Kidney (tissue), 13 donors: ENCODE measurements at regions not wholly inside any gene's neighbourhood (a gene's known extent, or its start where the extent isn't known, plus 50 kb on each side); places are given as distances from the start of the nearest gene placed in this dataset.

Source experiments
- DNase-seq, 5 donors: peaks; one replicate each; pipeline ENCODE4 v3.0.0-alpha.2; 2013 to 2020
- FAIRE-seq: peaks from 2 replicates; lab custom pipeline; 2012; peaks lifted over from hg19 to GRCh38; lab: Jason Lieb, UNC
- H3K27ac ChIP-seq, 2 donors: one replicate each; pipeline ENCODE4 v1.7.0; 2013; ENCODE audit warnings: low read depth in 2 of 2, low read length in 2 of 2, inconsistent platforms in 1 of 2
- H3K27me3 ChIP-seq: one replicate; pipeline ENCODE4 v1.7.1; 2013; ENCODE audit warnings: low read length, inconsistent platforms; ENCODE audit not compliant: control insufficient read depth, insufficient read depth
- H3K36me3 ChIP-seq, 3 donors: one replicate each; pipeline versions ENCODE4 v1.7.0 to v1.7.1; 2013; ENCODE audit warnings: low read length in 3 of 3, control low read depth in 1 of 3, inconsistent platforms in 1 of 3; ENCODE audit not compliant: insufficient read depth in 3 of 3, control insufficient read depth in 2 of 3
- H3K4me1 ChIP-seq, 3 donors: one replicate each; pipeline versions ENCODE4 v1.7.0 to v1.7.1; 2013; ENCODE audit warnings: low read length in 3 of 3, inconsistent platforms in 1 of 3, low read depth in 1 of 3; ENCODE audit not compliant: control insufficient read depth in 2 of 3, insufficient read depth in 2 of 3
- H3K4me3 ChIP-seq, 3 donors: one replicate each; pipeline versions ENCODE4 v1.7.0 to v1.8.1; 2013; ENCODE audit warnings: low read length in 3 of 3, control low read depth in 1 of 3, inconsistent platforms in 1 of 3
- H3K9ac ChIP-seq, 3 donors: one replicate each; pipeline versions ENCODE4 v1.7.0 to v1.7.1; 2013; ENCODE audit warnings: low read length in 3 of 3, control low read depth in 1 of 3, inconsistent platforms in 1 of 3
- H3K9me3 ChIP-seq, 3 donors: one replicate each; pipeline versions ENCODE4 v1.7.0 to v1.7.1; 2013; ENCODE audit warnings: low read length in 3 of 3, control low read depth in 1 of 3, inconsistent platforms in 1 of 3; ENCODE audit not compliant: control insufficient read depth in 2 of 3, insufficient read depth in 1 of 3
- intact Hi-C: fragments of 100-400 bp; cut with DNase I; formaldehyde crosslinking; loops from one replicate; pipeline ENCODE4 v1.11.1; 2022
- TF ChIP-seq, protein P1 (sequence below): IDR thresholded peaks from 3 replicates; pipeline ENCODE4 v1.5.1; 2012; ENCODE audit warnings: mild to moderate bottlenecking, moderate library complexity, borderline replicate concordance; ENCODE audit not compliant: insufficient read depth; ENCODE audit errors: extremely low read depth
- donor health status: control.
- donor health status: control.
- donor health status: control.
- donor health status: control.
- donor health status: control.
- donor health status: DM: yes; HTN: yes; CAD: no.
- donor health status: Normal renal cell carcinoma (clear cell type).

DNA sequence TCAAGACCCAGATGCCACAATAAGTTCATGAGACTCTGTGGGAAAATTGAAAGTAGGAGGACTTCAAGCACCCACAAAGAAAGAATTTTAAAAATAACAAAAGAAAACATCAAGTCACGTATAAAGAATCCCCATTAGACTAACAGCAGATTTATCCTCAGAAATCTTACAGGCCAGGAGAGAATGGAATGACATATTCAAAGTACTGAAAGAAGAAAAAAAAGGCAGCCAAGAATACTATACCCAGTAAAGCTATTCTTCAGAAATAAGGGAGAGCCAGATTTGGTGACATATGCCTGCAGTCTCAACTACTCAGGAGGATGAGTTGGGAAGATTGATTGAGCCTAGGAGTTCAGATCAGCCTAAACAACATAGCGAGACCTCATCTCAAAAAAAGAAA, 84.3 kb upstream of the CD53 start:
- H3K9me3 ChIP-seq, result peaks cover 0 to 9% (median 0%) of the 10 kb centered on the region in 3 donors
- no peaks in the 10 kb centered on the region for H3K4me1 ChIP-seq
- no peak overlapping the region for H3K4me3 ChIP-seq
- DNase-seq (no peak), FAIRE-seq (no peak)
- intact Hi-C loops, result no loop called here
- TF ChIP-seq, protein P1, sequence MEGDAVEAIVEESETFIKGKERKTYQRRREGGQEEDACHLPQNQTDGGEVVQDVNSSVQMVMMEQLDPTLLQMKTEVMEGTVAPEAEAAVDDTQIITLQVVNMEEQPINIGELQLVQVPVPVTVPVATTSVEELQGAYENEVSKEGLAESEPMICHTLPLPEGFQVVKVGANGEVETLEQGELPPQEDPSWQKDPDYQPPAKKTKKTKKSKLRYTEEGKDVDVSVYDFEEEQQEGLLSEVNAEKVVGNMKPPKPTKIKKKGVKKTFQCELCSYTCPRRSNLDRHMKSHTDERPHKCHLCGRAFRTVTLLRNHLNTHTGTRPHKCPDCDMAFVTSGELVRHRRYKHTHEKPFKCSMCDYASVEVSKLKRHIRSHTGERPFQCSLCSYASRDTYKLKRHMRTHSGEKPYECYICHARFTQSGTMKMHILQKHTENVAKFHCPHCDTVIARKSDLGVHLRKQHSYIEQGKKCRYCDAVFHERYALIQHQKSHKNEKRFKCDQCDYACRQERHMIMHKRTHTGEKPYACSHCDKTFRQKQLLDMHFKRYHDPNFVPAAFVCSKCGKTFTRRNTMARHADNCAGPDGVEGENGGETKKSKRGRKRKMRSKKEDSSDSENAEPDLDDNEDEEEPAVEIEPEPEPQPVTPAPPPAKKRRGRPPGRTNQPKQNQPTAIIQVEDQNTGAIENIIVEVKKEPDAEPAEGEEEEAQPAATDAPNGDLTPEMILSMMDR, result no peak
- no peaks in the 10 kb centered on the region for H3K36me3 ChIP-seq
- H3K27ac ChIP-seq, result no peak overlapping the region
- no peak overlapping the region for H3K9ac ChIP-seq
- no peaks in the 10 kb centered on the region for H3K27me3 ChIP-seq

DNA sequence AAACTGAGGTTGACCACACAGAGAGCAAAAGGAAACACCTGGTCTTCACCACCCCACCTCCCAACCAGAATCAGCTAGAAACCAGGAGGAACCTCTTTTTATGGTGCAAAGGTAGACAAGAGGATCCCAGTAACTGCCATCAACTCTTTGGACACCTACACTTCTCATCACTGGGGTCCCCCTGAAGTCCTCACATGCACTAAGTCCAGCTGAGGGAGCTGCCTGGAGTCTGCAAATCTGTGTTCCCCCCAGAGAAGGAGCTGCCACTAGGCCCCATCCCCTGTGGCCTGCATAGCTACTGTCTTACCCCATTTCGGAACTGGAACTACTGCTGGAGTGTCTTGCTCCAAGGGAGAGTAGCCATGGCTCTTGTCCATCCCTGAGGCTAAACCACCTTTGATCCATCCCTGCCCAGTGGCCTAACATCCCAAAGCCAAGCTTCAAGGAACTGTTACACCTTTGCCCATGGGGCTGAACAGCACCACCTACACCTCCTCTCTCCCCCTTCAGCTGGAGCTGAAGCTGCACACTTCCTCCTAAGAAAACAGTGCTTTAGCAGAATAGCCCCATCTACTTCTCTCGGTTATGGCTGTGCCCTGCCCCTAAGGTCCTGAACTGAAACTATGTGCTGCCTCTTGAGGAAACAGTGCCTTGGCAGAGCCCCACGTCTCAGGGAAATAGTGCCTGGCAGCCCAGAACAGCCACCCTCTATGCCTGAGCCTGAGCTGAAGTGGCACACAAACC, 85.4 kb upstream of the CD53 start:
- FAIRE-seq (no peak), DNase-seq (no peak)
- H3K27me3 ChIP-seq, result no peaks in the 10 kb centered on the region
- intact Hi-C loops, result no loop called here
- peaks cover 0 to 9% (median 0%) of the 10 kb centered on the region in 3 donors for H3K9me3 ChIP-seq
- H3K4me1 ChIP-seq, result no peaks in the 10 kb centered on the region
- TF ChIP-seq, protein P1, result no peak
- H3K9ac ChIP-seq, result no peak overlapping the region
- H3K27ac ChIP-seq, result no peak overlapping the region
- H3K36me3 ChIP-seq, result no peaks in the 10 kb centered on the region
- no peak overlapping the region for H3K4me3 ChIP-seq

DNA sequence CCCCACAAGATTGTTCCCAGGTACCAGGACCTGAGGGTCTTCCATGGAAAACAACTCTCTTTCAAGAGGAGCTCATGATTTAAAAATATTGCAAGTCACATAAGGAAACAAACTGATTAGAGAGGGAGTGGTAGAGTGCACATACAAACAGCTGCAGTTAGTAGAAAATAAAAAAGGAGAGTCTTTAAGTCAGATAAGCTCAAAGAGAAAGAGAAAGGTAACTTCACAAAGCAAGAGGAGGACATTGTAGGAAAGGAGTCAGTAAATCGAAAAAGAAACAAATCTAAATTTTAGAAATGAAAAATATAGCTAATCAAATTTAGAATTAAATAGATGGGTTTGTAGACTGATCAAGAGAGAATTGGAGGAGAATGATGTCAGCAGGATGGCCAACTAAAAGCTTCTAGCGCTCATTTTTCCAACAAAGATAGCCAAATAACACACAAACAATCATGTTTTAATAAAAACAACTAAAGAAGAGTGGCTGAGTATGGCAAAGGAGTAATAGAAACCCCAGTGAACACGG, 86.1 kb upstream of the CD53 start:
- H3K36me3 ChIP-seq, result no peaks in the 10 kb centered on the region
- no peak for FAIRE-seq
- intact Hi-C loops, result no loop called here
- H3K27ac ChIP-seq, result no peak overlapping the region
- peaks cover 0 to 9% (median 0%) of the 10 kb centered on the region in 3 donors for H3K9me3 ChIP-seq
- H3K4me1 ChIP-seq, result no peaks in the 10 kb centered on the region
- H3K4me3 ChIP-seq, result no peak overlapping the region
- no peak for DNase-seq
- no peak overlapping the region for H3K9ac ChIP-seq
- no peaks in the 10 kb centered on the region for H3K27me3 ChIP-seq
- TF ChIP-seq, protein P1, result no peak

DNA sequence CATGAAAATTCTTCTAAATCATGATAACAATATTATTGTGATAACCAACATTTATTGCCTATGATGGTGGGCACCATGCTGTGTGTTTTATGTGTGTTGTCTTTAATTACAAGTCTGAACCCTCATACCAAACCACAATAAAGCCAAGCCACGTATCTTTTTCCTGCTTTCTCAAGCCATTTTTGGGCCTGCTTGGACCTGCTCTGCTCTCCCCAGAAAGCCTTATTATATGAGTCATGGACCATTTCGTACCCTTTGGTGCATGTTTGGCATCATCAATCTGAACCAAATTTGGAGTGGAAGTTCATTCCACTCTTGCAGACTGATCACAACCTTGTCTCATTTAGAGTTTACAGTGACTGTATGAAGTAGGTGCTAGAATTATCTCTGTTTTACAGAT, 87.3 kb upstream of the CD53 start:
- FAIRE-seq (no peak), DNase-seq (no peak)
- intact Hi-C loops, result no loop called here
- Histone ChIP-seq H3K9me3 (peaks cover 0 to 9% (median 0%) of the 10 kb centered on the region in 3 donors), H3K36me3 (no peaks in the 10 kb centered on the region), H3K9ac (no peak overlapping the region), H3K4me1 (peaks cover 0 to 2% (median 0%) of the 10 kb centered on the region in 3 donors), H3K4me3 (no peak overlapping the region), H3K27me3 (no peaks in the 10 kb centered on the region), H3K27ac (no peak overlapping the region)
- TF ChIP-seq, protein P1, result no peak
